ENCODE measurements at regions not wholly inside any gene's neighbourhood (a gene's known extent, or its start where the extent isn't known, plus 50 kb on each side); places are given as distances from the start of the nearest gene placed in this dataset.
"Not testable (repeated sequence)": the region's sequence is repeated elsewhere in the genome, so short reads cannot be mapped to it uniquely, and the experiment has no call there.

DNA sequence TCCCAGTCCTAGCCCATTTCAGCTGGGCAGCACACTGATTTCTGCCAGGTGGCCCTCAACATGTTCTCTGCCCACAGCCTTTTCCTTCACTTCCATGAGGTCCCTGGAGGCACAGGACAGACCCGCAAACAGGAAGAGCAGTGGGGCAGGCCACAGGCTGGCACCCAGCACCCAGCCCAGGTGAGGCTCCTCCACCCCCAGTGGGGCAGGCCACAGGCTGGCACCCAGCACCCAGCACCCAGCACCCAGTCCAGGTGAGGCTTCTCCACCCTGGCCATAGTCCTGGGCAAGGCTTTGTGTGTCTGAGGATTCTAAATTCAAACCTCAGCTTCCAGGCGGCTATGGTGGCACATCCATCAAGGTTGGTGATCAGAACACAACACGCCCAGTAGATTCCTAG is 1413.0 kb downstream of the BRD1 start:
- Histone ChIP-seq H3K9me2 (replicated peaks; ENCODE audit: insufficient read depth, low read length) (no peaks in the 10 kb centered on the region), H3K4me3 (ENCODE audit: insufficient read depth, low read length, poor library complexity, severe bottlenecking) (no peak overlapping the region), H4K20me1 (ENCODE audit: low read depth, low read length) (no peaks in the 10 kb centered on the region), H3K9me3 (ENCODE audit: insufficient read depth, low read length) (no peaks in the 10 kb centered on the region), H2AFZ (ENCODE audit: low read depth, low read length, severe bottlenecking) (no peak overlapping the region), H3K9ac (ENCODE audit: low read length) (no peak overlapping the region), H3K4me2 (ENCODE audit: low read depth, low read length, poor library complexity, severe bottlenecking) (no peak overlapping the region), H3K36me3 (ENCODE audit: low read length) (no peaks in the 10 kb centered on the region), H3K27me3 (ENCODE audit: low read length) (no peaks in the 10 kb centered on the region), H3F3A (ENCODE audit: insufficient read depth) (no peaks in the 10 kb centered on the region), H3K79me2 (ENCODE audit: insufficient read depth, low read length) (no peaks in the 10 kb centered on the region), H3K27ac (ENCODE audit: low read depth, low read length) (no peak overlapping the region)
- no peak for TF ChIP-seq EZH2phosphoT487 (conservative IDR thresholded peaks at IDR 0.05; ENCODE audit: low read length)
- TF ChIP-seq, protein P1, sequence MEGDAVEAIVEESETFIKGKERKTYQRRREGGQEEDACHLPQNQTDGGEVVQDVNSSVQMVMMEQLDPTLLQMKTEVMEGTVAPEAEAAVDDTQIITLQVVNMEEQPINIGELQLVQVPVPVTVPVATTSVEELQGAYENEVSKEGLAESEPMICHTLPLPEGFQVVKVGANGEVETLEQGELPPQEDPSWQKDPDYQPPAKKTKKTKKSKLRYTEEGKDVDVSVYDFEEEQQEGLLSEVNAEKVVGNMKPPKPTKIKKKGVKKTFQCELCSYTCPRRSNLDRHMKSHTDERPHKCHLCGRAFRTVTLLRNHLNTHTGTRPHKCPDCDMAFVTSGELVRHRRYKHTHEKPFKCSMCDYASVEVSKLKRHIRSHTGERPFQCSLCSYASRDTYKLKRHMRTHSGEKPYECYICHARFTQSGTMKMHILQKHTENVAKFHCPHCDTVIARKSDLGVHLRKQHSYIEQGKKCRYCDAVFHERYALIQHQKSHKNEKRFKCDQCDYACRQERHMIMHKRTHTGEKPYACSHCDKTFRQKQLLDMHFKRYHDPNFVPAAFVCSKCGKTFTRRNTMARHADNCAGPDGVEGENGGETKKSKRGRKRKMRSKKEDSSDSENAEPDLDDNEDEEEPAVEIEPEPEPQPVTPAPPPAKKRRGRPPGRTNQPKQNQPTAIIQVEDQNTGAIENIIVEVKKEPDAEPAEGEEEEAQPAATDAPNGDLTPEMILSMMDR (IDR thresholded peaks at IDR 0.05; ENCODE audit: insufficient read depth, low read length, poor library complexity, severe bottlenecking): no peak

DNA sequence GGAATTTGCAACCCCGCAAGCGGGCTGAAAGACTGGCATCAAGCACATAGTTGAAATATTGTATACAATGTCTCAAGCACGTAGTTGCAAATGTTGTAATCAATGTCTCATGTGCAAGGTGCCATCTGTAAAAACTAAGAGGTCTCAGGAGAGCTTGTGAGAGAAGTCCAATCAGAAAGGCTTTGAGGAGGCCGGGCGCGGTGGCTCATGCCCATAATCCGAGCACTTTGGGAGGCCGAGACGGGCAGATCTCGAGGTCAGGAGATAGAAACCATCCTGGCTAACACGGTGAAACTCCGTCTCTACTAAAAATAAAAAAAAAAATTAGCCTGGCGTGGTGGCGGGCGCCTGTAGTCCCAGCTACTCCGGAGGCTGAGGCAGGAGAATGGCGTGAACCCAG is 1414.7 kb downstream of the BRD1 start:
- H3K4me3 ChIP-seq (ENCODE audit: insufficient read depth, low read length, poor library complexity, severe bottlenecking); H3K9me3 ChIP-seq (ENCODE audit: insufficient read depth, low read length); H3F3A ChIP-seq (ENCODE audit: insufficient read depth); H3K9ac ChIP-seq (ENCODE audit: low read length); H3K36me3 ChIP-seq (ENCODE audit: low read length); H3K27me3 ChIP-seq (ENCODE audit: low read length); H3K4me2 ChIP-seq (ENCODE audit: low read depth, low read length, poor library complexity, severe bottlenecking); H3K9me2 ChIP-seq (replicated peaks; ENCODE audit: insufficient read depth, low read length); H3K79me2 ChIP-seq (ENCODE audit: insufficient read depth, low read length); H4K20me1 ChIP-seq (ENCODE audit: low read depth, low read length); H2AFZ ChIP-seq (ENCODE audit: low read depth, low read length, severe bottlenecking); H3K27ac ChIP-seq (ENCODE audit: low read depth, low read length): not testable (repeated sequence)

DNA sequence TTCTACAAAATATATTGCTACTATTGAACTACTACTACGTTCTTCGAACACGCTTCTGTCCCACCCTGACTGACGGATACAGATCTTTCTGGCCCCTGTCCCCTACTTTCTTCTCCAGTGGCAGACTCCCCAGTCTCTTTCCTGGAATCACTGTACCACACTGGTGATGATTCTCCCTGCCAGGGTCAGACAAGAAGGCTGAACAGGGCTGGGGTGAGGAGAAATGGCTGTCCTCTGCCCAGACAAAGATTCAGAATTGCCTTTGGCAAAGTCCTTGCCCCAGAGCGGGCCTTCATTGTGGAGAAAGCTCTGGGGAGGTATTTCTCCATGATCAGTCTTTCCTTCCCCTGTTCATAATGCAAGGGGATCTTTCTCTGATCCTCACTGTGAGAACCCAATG is 1417.1 kb downstream of the BRD1 start:
- no peaks in the 10 kb centered on the region for H3F3A ChIP-seq (ENCODE audit: insufficient read depth)
- H4K20me1 ChIP-seq (ENCODE audit: low read depth, low read length): no peaks in the 10 kb centered on the region
- H3K9ac ChIP-seq (ENCODE audit: low read length): no peak overlapping the region
- H3K9me3 ChIP-seq (ENCODE audit: insufficient read depth, low read length): no peaks in the 10 kb centered on the region
- H3K27me3 ChIP-seq (ENCODE audit: low read length): no peaks in the 10 kb centered on the region
- H3K79me2 ChIP-seq (ENCODE audit: insufficient read depth, low read length): no peaks in the 10 kb centered on the region
- no peaks in the 10 kb centered on the region for H3K9me2 ChIP-seq (replicated peaks; ENCODE audit: insufficient read depth, low read length)
- TF ChIP-seq EZH2phosphoT487 (conservative IDR thresholded peaks at IDR 0.05; ENCODE audit: low read length): no peak
- TF ChIP-seq, protein P1 (IDR thresholded peaks at IDR 0.05; ENCODE audit: insufficient read depth, low read length, poor library complexity, severe bottlenecking): no peak
- no peak overlapping the region for H3K27ac ChIP-seq (ENCODE audit: low read depth, low read length)
- H2AFZ ChIP-seq (ENCODE audit: low read depth, low read length, severe bottlenecking): no peak overlapping the region
- H3K4me2 ChIP-seq (ENCODE audit: low read depth, low read length, poor library complexity, severe bottlenecking): no peak overlapping the region
- H3K36me3 ChIP-seq (ENCODE audit: low read length): no peaks in the 10 kb centered on the region
- H3K4me3 ChIP-seq (ENCODE audit: insufficient read depth, low read length, poor library complexity, severe bottlenecking): no peak overlapping the region

DNA sequence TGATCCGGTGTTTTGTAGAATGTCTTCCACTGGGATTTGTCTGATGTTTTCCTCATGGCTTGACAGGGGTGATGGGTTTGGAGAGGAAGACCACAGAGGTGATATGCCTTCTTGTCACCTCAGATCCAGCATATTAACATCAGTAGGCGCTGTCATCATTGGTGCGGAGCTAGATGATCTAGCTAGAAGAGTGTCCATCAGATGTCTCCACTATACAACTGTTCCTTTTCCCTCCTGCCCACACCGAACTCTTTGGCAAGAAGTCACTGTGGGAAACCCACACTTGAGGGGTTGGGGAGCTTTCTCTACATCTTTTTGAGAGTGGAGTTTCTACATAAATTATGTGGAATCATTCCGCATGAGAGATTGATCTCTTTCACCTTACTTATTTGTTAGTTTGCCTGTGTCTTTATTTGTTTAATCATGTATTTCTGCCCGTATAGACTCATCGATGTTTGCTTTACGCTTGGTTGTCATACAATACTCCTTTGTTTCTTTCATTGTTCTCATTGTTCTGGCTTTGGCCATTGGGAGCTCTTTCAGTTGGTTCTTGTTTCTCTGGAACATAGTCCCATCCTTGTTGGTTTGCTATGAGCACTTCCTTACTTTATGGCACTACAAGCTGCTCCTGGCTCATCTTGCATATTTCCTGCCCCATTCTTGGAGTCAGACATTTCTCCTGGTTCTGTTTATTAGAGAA is 1420.3 kb downstream of the BRD1 start:
- Histone ChIP-seq H2AFZ (ENCODE audit: low read depth, low read length, severe bottlenecking) (no peak overlapping the region), H3K4me3 (ENCODE audit: insufficient read depth, low read length, poor library complexity, severe bottlenecking) (no peak overlapping the region), H3K9me3 (ENCODE audit: insufficient read depth, low read length) (no peaks in the 10 kb centered on the region), H3F3A (ENCODE audit: insufficient read depth) (no peaks in the 10 kb centered on the region), H4K20me1 (ENCODE audit: low read depth, low read length) (no peaks in the 10 kb centered on the region), H3K36me3 (ENCODE audit: low read length) (no peaks in the 10 kb centered on the region), H3K9ac (ENCODE audit: low read length) (no peak overlapping the region), H3K4me2 (ENCODE audit: low read depth, low read length, poor library complexity, severe bottlenecking) (no peak overlapping the region), H3K27ac (ENCODE audit: low read depth, low read length) (no peak overlapping the region), H3K9me2 (replicated peaks; ENCODE audit: insufficient read depth, low read length) (no peaks in the 10 kb centered on the region), H3K27me3 (ENCODE audit: low read length) (no peaks in the 10 kb centered on the region), H3K79me2 (ENCODE audit: insufficient read depth, low read length) (no peaks in the 10 kb centered on the region)
- TF ChIP-seq EZH2phosphoT487 (conservative IDR thresholded peaks at IDR 0.05; ENCODE audit: low read length): no peak
- TF ChIP-seq, protein P1 (IDR thresholded peaks at IDR 0.05; ENCODE audit: insufficient read depth, low read length, poor library complexity, severe bottlenecking): no peak
